Fibroblast of mammary gland (primary cell): ENCODE measurements at regions not wholly inside any gene's neighbourhood (a gene's known extent, or its start where the extent isn't known, plus 50 kb on each side); places are given as distances from the start of the nearest gene placed in this dataset.

Experiments used
- DNase-seq: peaks from one replicate; pipeline ENCODE4 v3.0.0-alpha.2; 2010; ENCODE audit warnings: low read depth
- H3K4me3 ChIP-seq: 2 replicates; pipeline ENCODE4 v1.5.1; 2011; ENCODE audit warnings: low read depth, mild to moderate bottlenecking, low read length, moderate library complexity; ENCODE audit not compliant: control insufficient read depth
- TF ChIP-seq, protein P1 (sequence below): conservative IDR thresholded peaks from 2 replicates; pipeline ENCODE4 v1.5.1; 2011; ENCODE audit warnings: low read depth, low read length, inconsistent platforms; ENCODE audit not compliant: control insufficient read depth, insufficient read depth

DNA sequence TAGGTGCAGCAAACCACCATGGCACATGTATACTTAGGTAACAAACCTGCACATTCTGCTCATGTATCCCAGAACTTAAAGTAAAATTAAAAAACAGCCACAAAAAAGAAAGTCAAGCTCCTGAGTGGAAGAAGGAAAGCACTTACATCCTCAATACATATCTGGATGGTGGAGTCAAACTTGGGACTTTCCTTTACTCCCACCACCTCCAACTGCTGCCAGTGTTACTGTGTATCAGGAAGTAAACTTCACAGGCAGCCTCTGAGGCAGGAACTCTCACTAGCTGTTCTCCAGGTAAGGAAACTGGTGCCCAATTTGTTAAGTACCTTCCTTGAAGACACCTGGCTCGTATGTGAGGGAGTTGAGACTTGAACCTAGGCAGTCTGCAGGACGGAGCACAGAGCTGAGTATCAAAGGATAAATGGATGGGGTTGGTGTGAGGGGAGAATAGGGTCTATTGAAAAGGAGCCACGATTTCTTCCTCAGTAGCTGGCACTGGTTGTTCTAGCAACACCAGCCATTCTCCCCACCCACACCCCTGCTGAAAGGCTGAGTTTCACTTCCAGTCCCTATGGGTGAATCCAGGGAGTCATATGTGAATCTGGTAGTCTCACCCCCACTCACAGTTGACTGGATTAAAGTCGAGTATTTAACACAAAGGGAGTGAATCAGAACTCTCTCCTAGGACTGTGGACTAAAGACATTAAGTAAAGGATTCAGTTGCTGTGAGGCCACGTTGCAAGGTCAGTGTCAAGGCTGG, 50.0 kb upstream of the GPR39 start:
- no peak overlapping the region for H3K4me3 ChIP-seq
- TF ChIP-seq, protein P1, sequence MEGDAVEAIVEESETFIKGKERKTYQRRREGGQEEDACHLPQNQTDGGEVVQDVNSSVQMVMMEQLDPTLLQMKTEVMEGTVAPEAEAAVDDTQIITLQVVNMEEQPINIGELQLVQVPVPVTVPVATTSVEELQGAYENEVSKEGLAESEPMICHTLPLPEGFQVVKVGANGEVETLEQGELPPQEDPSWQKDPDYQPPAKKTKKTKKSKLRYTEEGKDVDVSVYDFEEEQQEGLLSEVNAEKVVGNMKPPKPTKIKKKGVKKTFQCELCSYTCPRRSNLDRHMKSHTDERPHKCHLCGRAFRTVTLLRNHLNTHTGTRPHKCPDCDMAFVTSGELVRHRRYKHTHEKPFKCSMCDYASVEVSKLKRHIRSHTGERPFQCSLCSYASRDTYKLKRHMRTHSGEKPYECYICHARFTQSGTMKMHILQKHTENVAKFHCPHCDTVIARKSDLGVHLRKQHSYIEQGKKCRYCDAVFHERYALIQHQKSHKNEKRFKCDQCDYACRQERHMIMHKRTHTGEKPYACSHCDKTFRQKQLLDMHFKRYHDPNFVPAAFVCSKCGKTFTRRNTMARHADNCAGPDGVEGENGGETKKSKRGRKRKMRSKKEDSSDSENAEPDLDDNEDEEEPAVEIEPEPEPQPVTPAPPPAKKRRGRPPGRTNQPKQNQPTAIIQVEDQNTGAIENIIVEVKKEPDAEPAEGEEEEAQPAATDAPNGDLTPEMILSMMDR, result no peak
- DNase-seq, result no peak
